HUES64 (cell line): ENCODE measurements at regions not wholly inside any gene's neighbourhood (a gene's known extent, or its start where the extent isn't known, plus 50 kb on each side); places are given as distances from the start of the nearest gene placed in this dataset.

Source experiments
- H3K27ac ChIP-seq: 2 replicates; pipeline ENCODE4 v1.7.0; 2013; ENCODE audit warnings: low read depth, low read length, inconsistent platforms
- H3K27me3 ChIP-seq: 2 replicates; pipeline ENCODE4 v1.6.1; 2013; ENCODE audit warnings: mild to moderate bottlenecking, low read length; ENCODE audit not compliant: insufficient read depth
- H3K36me3 ChIP-seq: 2 replicates; pipeline ENCODE4 v1.6.1; 2013; ENCODE audit warnings: mild to moderate bottlenecking, low read length; ENCODE audit not compliant: insufficient read depth
- H3K4me1 ChIP-seq: 2 replicates; pipeline ENCODE4 v1.6.1; 2013; ENCODE audit warnings: mild to moderate bottlenecking, low read length, moderate library complexity; ENCODE audit not compliant: insufficient read depth
- H3K4me3 ChIP-seq: 2 replicates; pipeline ENCODE4 v1.5.1; 2013; ENCODE audit warnings: mild to moderate bottlenecking, low read length, moderate library complexity
- H3K9ac ChIP-seq: 2 replicates; pipeline ENCODE4 v1.6.1; 2013; ENCODE audit warnings: mild to moderate bottlenecking, low read depth, low read length
- H3K9me3 ChIP-seq: 2 replicates; pipeline ENCODE4 v1.6.1; 2013; ENCODE audit warnings: low read depth, low read length; ENCODE audit not compliant: insufficient read depth
- WGBS: fragments of 150-250, 120-280 bp; methylation state at CpG from one replicate; pipeline ENCODE4 v1.1.7; 2013; ENCODE audit warnings: missing lambda C conversion rate; 5-methylcytosine and 5-hydroxymethylcytosine counted together

DNA sequence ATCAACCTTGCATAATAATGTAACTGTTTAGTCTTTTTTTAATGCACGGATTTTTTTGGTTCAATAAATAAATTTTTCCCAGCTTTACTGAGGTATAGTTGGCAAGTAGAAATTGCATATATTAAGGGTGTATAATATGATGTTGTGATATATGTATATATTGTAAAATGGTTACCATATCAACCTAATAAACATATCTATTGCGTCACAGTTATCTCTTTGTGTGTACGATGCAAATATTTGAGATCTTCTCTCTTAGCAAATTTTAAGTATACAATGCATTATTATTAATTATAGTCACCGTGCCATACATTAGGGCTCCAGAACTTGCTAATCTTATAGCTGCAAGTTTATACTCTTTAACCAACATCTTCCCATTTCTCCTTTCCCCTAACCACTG is 57.2 kb upstream of the TMEM161B start:
- H3K4me1 ChIP-seq = no peaks in the 10 kb centered on the region
- H3K9me3 ChIP-seq = no peaks in the 10 kb centered on the region
- no peaks in the 10 kb centered on the region for H3K27me3 ChIP-seq
- WGBS = 95% methylated on average over 2 of the region's 4 CpGs
- no peak overlapping the region for H3K27ac ChIP-seq
- no peak overlapping the region for H3K4me3 ChIP-seq
- no peaks in the 10 kb centered on the region for H3K36me3 ChIP-seq
- no peak overlapping the region for H3K9ac ChIP-seq

- Histone ChIP-seq H3K36me3 (no peaks in the 10 kb centered on the region), H3K4me1 (no peaks in the 10 kb centered on the region), H3K9ac (no peak overlapping the region), H3K27me3 (no peaks in the 10 kb centered on the region), H3K27ac (no peak overlapping the region), H3K4me3 (no peak overlapping the region), H3K9me3 (no peaks in the 10 kb centered on the region)
- WGBS = 91% methylated on average over 1 of the region's 3 CpGs
Observed at GRCh38 chr5:88322785-88323184, 54.1 kb upstream of the TMEM161B start.
